ENCODE measurements at regions not wholly inside any gene's neighbourhood (a gene's known extent, or its start where the extent isn't known, plus 50 kb on each side); places are given as distances from the start of the nearest gene placed in this dataset.

DNA sequence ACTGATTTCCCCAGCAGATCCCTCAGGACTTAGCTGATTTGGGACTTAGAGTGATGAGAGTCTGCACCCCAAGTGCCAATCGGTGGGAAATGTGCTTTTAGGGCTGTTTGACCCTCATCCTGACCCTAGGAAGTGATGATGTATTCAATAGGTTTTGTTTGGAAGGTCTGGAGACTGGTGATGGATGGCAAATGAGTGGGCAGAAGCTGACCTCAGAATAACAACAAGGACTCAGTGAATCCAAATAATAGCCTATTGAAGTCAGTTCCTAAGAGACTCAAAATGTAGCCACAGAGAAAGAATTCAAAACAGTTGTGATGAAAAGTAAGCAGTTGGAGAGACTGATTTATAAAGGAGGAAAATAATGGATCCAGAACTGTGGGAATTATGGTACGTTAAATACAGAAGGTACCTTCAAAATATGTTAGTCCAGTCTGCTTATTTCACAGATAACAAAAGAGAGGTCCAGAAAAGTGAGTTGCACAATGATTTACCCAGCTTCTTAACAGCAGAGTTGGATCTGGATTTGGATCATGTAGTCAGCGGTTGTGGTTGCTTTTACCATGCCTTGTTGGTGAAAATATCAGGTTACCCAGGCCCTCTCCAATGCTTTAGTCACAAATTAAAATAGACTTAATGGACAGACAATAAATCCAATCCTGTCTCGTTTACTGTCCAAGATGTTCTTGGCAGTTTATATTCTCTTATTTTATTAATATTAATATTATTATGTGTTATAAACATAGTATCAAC is 123.0 kb upstream of the PTBP2 start:
- TF ChIP-seq, protein P1, sequence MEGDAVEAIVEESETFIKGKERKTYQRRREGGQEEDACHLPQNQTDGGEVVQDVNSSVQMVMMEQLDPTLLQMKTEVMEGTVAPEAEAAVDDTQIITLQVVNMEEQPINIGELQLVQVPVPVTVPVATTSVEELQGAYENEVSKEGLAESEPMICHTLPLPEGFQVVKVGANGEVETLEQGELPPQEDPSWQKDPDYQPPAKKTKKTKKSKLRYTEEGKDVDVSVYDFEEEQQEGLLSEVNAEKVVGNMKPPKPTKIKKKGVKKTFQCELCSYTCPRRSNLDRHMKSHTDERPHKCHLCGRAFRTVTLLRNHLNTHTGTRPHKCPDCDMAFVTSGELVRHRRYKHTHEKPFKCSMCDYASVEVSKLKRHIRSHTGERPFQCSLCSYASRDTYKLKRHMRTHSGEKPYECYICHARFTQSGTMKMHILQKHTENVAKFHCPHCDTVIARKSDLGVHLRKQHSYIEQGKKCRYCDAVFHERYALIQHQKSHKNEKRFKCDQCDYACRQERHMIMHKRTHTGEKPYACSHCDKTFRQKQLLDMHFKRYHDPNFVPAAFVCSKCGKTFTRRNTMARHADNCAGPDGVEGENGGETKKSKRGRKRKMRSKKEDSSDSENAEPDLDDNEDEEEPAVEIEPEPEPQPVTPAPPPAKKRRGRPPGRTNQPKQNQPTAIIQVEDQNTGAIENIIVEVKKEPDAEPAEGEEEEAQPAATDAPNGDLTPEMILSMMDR (IDR thresholded peaks at IDR 0.05) = no peak
- no peak for TF ChIP-seq EP300 (IDR thresholded peaks at IDR 0.05)

All from upper lobe of left lung (tissue), 4 donors.